ENCODE measurements at regions not wholly inside any gene's neighbourhood (a gene's known extent, or its start where the extent isn't known, plus 50 kb on each side); places are given as distances from the start of the nearest gene placed in this dataset.

DNA sequence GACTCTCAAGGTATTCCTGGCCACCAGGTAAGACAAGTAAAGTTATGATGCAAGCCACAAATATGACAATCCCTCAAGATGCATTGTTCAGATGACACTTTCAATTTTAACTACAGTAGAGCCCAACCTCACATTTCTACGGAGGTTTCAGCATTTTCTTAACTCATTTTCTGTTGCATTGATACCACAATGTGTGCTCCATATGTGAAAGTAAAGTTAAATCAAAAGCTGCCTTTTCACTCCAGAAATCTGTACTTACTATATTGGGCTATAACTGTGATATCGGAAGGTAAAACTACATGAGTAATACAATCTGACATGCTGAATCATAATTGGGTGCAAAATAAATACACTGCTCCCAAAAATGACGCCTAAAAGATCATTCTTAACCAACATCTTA, 333.6 kb upstream of the MEF2C start:
- H3K4me1 ChIP-seq (ENCODE audit: control insufficient read depth in 5 of 5, insufficient read depth in 5 of 5, low read length in 5 of 5): peaks cover 0 to 4% (median 0%) of the 10 kb centered on the region in 5 donors
- TF ChIP-seq, protein P1, sequence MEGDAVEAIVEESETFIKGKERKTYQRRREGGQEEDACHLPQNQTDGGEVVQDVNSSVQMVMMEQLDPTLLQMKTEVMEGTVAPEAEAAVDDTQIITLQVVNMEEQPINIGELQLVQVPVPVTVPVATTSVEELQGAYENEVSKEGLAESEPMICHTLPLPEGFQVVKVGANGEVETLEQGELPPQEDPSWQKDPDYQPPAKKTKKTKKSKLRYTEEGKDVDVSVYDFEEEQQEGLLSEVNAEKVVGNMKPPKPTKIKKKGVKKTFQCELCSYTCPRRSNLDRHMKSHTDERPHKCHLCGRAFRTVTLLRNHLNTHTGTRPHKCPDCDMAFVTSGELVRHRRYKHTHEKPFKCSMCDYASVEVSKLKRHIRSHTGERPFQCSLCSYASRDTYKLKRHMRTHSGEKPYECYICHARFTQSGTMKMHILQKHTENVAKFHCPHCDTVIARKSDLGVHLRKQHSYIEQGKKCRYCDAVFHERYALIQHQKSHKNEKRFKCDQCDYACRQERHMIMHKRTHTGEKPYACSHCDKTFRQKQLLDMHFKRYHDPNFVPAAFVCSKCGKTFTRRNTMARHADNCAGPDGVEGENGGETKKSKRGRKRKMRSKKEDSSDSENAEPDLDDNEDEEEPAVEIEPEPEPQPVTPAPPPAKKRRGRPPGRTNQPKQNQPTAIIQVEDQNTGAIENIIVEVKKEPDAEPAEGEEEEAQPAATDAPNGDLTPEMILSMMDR (IDR thresholded peaks at IDR 0.05; ENCODE audit: control extremely low read depth, extremely low read depth): no peak
- no peak overlapping the region for H3K27ac ChIP-seq (ENCODE audit: low read depth in 1 of 2, low read length in 1 of 2)
- no peak overlapping the region for H3K4me3 ChIP-seq
- H3K27me3 ChIP-seq (ENCODE audit: control insufficient read depth in 3 of 3, insufficient read depth in 3 of 3, low read length in 2 of 3): no peaks in the 10 kb centered on the region
- H3K9me3 ChIP-seq (ENCODE audit: control insufficient read depth in 4 of 4, insufficient read depth in 3 of 4, low read length in 3 of 4): no peaks in the 10 kb centered on the region
- DNase-seq (no peak), ATAC-seq (ENCODE audit: insufficient read depth, low FRiP score) (no peak)
- no peak overlapping the region for H3K9ac ChIP-seq (ENCODE audit: insufficient read depth in 1 of 2, low read length in 2 of 2)
- H3K36me3 ChIP-seq (ENCODE audit: control insufficient read depth in 4 of 4, insufficient read depth in 4 of 4, low read length in 4 of 4): no peaks in the 10 kb centered on the region
- 95 to 96% methylated on average over 3 of the region's 3 CpGs for WGBS, 2 donors

DNA sequence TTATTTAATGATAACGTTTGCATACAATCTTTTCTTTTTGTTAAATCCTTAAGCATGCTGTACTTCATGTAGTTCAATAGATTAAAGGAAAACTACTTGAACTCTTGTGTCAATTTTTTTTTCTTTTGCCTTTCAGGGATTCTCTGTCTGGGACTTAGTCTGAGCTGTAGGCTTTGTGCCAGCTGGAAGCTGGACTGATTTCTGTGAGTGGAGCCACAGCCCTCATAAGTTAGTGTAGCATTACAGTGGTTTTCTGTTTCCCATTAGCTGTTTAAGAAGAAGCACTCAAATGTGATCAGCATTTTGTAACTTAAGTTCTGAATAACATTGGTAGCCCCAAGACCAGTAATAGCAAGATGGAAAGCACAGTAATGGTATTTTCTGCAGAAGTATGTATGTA, 330.6 kb upstream of the MEF2C start:
- WGBS, 2 donors: 54 to 72% methylated on average over 1 of the region's 1 CpG
- ATAC-seq (ENCODE audit: insufficient read depth, low FRiP score): no peak
- TF ChIP-seq, protein P1 (IDR thresholded peaks at IDR 0.05; ENCODE audit: control extremely low read depth, extremely low read depth): no peak
- Histone ChIP-seq H3K27ac (ENCODE audit: low read depth in 1 of 2, low read length in 1 of 2) (no peak overlapping the region), H3K9me3 (ENCODE audit: control insufficient read depth in 4 of 4, insufficient read depth in 3 of 4, low read length in 3 of 4) (no peaks in the 10 kb centered on the region), H3K27me3 (ENCODE audit: control insufficient read depth in 3 of 3, insufficient read depth in 3 of 3, low read length in 2 of 3) (no peaks in the 10 kb centered on the region), H3K36me3 (ENCODE audit: control insufficient read depth in 4 of 4, insufficient read depth in 4 of 4, low read length in 4 of 4) (no peaks in the 10 kb centered on the region), H3K4me1 (ENCODE audit: control insufficient read depth in 5 of 5, insufficient read depth in 5 of 5, low read length in 5 of 5) (peaks cover 0 to 4% (median 0%) of the 10 kb centered on the region in 5 donors), H3K9ac (ENCODE audit: insufficient read depth in 1 of 2, low read length in 2 of 2) (no peak overlapping the region), H3K4me3 (no peak overlapping the region)
- peak; percentile 56 to 90 (median 72) for DNase-seq

DNA sequence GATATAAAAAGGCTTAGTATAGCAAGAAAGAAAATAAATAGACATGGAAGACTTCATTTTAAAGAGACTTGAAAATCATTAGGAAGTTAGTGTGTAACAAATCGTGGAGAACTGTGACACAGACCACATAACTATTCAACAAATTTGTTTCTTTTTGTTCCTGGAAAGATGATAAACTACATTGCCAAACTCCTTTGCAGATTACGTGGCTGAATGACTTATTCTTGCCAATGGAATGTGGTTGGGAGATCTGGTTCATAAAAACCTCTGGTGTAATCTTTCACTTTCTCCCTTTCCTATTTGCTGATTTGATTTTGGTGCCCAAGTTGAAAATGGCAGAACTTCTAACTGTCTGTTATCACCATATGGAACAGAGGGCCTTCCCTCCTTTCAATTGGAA, 328.9 kb upstream of the MEF2C start:
- no peaks in the 10 kb centered on the region for H3K27me3 ChIP-seq (ENCODE audit: control insufficient read depth in 3 of 3, insufficient read depth in 3 of 3, low read length in 2 of 3)
- H3K27ac ChIP-seq (ENCODE audit: low read depth in 1 of 2, low read length in 1 of 2): no peak overlapping the region
- no peaks in the 10 kb centered on the region for H3K36me3 ChIP-seq (ENCODE audit: control insufficient read depth in 4 of 4, insufficient read depth in 4 of 4, low read length in 4 of 4)
- DNase-seq (no peak), ATAC-seq (ENCODE audit: insufficient read depth, low FRiP score) (no peak)
- no peaks in the 10 kb centered on the region for H3K9me3 ChIP-seq (ENCODE audit: control insufficient read depth in 4 of 4, insufficient read depth in 3 of 4, low read length in 3 of 4)
- no peak overlapping the region for H3K9ac ChIP-seq (ENCODE audit: insufficient read depth in 1 of 2, low read length in 2 of 2)
- peaks cover 0 to 4% (median 0%) of the 10 kb centered on the region in 5 donors for H3K4me1 ChIP-seq (ENCODE audit: control insufficient read depth in 5 of 5, insufficient read depth in 5 of 5, low read length in 5 of 5)
- no peak overlapping the region for H3K4me3 ChIP-seq
- TF ChIP-seq, protein P1 (IDR thresholded peaks at IDR 0.05; ENCODE audit: control extremely low read depth, extremely low read depth): no peak
- 65 to 78% methylated on average over 2 of the region's 2 CpGs for WGBS, 2 donors

DNA sequence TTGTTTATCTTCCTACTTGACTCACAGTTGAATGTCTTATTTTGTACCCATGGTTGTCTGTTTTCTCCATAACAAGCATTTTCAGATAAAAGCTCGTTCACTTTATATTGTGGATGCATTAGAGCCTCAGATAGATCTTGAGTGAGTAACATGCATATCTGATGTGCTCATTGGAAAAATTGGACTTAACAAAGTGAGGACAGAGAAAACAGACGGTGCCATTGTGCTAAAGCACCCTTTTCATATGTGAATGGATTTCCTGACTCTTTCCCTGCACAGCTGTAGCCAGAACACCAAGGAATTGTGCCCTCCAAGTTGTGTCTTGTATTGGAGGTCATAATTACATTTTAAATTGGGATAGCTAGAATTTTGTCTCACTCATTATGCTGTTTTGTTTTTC, 325.8 kb upstream of the MEF2C start:
- WGBS, 2 donors: 85 to 95% methylated on average over 2 of the region's 2 CpGs
- Histone ChIP-seq H3K9ac (ENCODE audit: insufficient read depth in 1 of 2, low read length in 2 of 2) (no peak overlapping the region), H3K36me3 (ENCODE audit: control insufficient read depth in 4 of 4, insufficient read depth in 4 of 4, low read length in 4 of 4) (no peaks in the 10 kb centered on the region), H3K4me1 (ENCODE audit: control insufficient read depth in 5 of 5, insufficient read depth in 5 of 5, low read length in 5 of 5) (peaks cover 0 to 3% (median 0%) of the 10 kb centered on the region in 5 donors), H3K27me3 (ENCODE audit: control insufficient read depth in 3 of 3, insufficient read depth in 3 of 3, low read length in 2 of 3) (no peaks in the 10 kb centered on the region), H3K27ac (ENCODE audit: low read depth in 1 of 2, low read length in 1 of 2) (no peak overlapping the region), H3K9me3 (ENCODE audit: control insufficient read depth in 4 of 4, insufficient read depth in 3 of 4, low read length in 3 of 4) (no peaks in the 10 kb centered on the region), H3K4me3 (no peak overlapping the region)
- ATAC-seq (ENCODE audit: insufficient read depth, low FRiP score): no peak
- DNase-seq: no peak
- TF ChIP-seq, protein P1 (IDR thresholded peaks at IDR 0.05; ENCODE audit: control extremely low read depth, extremely low read depth): no peak

Measured in lung (tissue), 11 donors.